GM21786 (cell line): ENCODE measurements at regions not wholly inside any gene's neighbourhood (a gene's known extent, or its start where the extent isn't known, plus 50 kb on each side); places are given as distances from the start of the nearest gene placed in this dataset.
"Not testable (repeated sequence)": the region's sequence is repeated elsewhere in the genome, so short reads cannot be mapped to it uniquely, and the experiment has no call there.

Experiments
- ATAC-seq: cut with Tn5 transposase; IDR thresholded peaks from one replicate; pipeline ENCODE4 v1.9.1; 2021; ENCODE audit not compliant: unreplicated experiment

DNA sequence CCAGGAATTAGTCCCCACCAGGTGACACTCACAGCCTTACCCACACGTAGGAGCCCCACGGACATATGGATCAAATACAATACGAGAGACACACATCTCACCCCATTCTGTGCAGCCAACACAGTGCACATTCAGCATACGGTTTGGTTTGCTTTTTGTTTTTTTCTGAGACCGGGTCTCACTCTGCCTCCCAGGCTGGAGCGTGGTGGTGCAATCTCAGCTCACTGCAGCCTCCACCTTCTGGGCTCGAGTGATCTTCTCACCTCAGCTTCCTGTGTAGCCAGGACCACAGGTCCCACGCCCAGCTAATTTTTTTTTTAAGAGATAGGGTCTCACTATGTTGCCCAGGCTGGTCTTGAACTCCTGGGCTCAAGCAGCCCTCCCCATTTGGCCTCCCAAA lies 102.8 kb downstream of the POTEB start:
- not testable (repeated sequence) for ATAC-seq

DNA sequence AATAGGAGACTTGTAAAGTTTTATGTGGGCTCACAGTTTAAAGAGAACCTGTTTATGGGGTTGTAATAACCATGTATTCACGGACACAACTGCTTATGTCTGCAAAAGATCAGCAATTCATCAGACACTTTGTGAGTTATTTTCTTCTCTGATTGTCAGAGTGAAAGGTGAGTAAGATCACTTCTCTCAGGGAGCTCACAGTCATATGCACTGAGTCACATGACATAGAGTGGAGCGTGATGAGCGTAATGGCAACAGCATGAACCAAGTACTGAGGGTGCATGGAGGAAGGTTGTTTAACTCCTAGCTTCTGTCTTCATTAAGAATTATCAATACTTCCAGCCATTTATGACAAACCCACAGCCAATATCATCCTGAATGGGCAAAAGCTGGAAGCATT lies 111.0 kb downstream of the POTEB start:
- ATAC-seq = not testable (repeated sequence)

DNA sequence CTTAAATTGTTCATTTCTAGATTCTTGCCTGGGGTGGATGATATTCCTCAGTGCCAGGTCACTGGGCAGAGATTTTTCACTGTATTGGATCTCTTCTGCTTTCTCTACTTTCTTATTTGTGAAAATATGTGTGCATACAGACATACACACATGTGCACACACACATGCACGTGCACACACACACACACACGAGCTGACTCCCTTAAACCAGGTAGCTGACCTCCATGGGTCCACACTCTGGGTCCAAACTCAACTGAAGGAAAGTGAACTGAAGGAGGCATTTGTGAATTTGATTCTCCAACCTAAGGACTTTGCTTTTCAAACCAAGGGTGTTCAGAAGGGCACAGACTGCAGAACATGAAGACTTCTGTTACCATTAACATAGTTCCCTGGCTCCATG lies 113.8 kb downstream of the POTEB start:
- not testable (repeated sequence) for ATAC-seq

DNA sequence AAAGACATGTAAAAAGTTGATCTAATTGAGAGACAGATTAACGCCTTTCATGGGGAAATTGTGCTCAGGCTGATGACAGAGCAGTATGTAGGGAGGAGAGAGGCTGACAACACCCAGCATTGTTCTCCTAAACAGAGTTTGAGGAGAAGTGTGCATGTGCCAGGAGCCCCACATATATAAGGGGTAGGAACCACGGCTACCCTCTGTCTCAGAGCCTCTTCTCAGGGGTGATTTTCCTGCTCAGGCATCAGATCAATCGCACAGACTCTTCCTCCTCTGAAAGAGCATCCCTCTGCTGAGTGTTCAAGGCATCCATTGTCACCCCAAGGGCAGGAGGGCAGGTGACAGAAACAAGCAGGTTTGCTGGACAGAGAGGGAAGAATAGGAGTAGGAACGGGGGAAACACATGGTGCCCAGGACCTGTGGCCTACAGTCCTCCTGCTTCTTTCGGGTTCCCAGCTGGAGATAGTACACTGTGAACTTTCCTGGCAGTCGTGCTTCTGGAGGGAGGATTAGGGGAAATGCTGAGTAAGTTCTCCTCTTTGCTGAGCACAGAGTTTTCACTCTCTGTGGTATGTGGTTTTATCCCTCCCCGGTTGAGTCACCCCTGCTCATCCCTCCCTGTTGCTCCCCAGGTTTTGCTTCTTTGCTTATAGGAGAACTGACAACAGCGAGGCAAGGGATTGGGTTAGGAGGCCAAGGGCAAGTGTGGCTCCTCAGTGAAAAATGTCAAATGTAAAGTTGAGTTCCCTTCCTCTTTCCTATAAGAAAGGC lies 117.1 kb downstream of the POTEB start:
- ATAC-seq = not testable (repeated sequence)

DNA sequence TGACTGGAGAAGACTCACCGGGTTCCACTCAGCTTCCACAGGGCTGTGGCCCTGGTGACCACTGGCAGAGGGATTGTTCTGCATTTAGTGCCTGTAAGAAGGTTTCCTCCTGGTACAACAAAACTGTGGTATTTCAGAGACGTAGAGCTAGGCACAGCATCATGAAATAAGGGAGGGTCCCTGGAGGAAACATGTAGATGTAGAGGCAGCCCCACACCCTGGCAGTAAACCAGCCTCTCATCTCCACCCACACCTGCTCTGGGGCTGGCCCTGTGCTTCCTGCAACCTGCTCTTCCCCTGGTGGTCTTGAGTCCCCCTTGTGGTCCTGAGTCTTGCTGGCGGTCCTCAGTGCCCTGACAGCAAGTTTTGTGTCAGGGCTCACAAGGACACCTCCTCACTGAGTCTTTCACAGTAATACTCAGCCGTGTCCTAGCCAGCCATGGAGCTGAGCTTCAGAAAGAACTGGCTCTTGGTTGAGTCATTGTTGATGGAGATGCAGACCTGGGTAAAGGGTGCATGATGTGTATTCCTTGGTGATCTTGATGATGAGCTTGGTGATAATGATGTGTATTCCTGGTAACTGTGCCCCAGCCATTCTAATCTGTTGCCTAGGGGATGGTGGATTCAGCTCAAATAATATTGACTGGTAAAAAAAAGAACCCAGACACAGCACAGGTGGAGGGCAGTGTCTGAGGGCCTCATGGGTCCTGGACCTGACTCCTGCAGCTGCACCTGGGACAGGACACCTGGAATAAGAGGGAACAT lies 118.0 kb downstream of the POTEB start:
- ATAC-seq = not testable (repeated sequence)

DNA sequence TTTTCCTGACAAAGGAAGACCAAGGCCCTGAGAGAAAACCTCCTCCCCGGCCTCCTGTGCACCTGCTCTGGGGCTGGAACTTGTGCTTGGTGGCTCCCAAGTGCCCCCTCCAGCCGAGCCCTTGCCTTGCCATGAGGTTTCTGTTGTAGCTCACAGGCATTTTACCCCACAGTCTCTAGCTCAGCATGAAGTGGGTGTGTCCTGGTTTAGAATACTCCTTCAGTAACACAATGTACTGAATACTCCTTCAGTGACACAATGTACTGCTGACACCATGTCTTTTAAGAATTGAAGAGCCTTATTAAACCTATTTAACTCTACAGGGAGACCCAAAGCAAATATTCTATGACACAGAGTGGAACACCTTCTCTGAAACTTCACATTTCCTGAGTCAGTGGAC lies 123.7 kb downstream of the POTEB start:
- ATAC-seq = not testable (repeated sequence)

DNA sequence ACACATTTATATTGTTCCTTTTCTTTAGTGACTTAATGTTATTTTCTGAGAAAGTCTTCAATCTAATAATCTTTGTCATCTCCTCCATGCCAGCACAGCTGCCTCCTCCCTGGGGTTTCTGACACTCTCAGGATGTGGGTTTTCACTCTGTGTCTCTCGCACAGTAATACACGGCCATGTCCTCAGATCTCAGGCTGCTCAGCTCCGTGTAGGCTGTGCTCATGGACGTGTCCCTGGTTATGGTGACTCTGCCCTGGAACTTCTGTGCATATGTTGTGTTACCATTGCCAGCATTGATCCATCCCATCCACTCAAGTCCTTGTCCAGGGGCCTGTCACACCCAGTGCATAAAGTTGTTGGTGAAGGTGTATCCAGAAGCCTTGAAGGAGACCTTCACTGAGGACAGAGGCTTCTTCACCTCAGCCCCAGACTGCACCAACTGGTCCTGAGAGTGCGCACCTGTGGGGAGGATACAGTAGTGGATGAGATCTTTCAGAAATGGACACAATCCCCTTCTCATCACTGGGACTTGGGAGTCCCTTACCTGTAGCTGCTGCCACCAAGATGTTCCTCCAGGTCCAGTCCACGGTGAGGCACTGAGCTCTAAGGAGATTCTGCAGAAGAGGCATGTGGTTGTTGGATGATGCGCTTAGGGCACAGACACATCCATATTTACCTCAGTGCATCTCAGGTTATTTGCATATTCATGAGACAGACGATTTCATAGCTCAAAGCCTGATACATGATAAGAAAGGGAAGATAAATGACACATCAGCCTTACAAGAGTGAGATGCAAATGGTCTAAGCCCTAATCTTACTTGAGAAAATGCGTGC lies 125.2 kb downstream of the POTEB start:
- not testable (repeated sequence) for ATAC-seq

DNA sequence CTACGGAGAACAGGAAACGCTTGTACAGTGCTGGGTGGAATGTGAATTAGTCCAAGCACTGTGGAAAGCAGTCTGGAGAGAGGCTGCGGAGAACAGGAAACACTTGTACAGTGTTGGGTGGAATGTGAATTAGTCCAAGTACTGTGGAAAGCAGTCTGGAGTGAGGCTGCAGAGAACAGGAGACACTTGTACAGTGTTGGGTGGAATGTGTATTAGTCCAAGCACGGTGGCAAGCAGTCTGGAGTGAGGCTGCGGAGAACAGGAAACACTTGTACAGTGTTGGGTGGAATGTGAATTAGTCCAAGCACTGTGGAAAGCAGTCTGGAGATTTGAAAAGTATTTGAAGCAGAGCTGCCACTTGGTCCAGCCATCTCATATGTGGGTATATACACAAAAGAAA lies 128.4 kb downstream of the POTEB start:
- not testable (repeated sequence) for ATAC-seq

DNA sequence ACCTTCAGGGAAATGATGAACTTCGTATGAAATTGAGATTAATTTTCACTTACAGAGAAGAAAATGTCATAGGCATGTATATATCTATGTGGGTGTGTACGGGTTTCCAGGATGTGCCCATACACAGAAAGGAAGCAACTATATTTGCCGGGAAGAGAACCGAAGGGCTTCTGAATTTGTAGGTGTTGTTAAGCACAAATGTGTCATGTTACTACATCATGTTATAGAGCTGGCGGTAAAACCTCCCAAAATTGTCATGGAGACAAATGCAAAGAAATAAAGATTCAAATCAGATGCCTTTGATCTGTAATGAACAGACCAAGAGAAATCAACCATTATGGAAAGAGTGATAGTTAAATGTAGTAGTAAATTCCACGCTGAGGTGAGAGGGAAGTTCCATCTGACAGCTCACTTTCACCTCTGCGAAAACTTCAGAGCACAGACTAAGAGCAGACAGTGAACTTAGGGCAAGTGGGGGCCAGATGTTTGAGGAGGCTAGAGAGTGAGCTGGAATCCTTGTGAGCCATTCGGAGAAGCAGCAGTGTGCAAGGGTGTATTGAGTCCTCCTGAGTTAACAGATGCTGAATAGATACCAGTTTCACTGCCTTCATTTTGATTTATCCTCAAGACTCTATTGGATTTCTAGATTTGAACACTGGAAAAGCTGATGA lies 133.2 kb downstream of the POTEB start:
- ATAC-seq = not testable (repeated sequence)

DNA sequence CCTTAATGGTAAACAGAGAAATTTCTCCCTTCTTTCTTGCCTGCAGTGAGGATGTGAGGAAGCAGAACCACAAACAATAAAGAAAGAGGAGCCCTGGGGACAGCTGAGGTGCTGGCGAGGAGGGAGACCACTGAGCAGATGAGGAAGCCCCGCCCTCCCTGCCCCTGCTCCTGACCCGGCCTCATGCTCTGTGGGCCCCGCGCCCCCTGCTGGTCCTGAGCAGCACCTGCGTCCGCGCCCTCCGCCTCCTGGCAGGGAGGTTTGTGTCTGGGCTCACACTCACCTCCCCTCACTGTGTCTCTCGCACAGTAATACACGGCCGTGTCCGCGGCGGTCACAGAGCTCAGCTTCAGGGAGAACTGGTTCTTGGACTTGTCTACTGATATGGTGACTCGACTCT lies 135.5 kb downstream of the POTEB start:
- peak; percentile 52 for ATAC-seq

DNA sequence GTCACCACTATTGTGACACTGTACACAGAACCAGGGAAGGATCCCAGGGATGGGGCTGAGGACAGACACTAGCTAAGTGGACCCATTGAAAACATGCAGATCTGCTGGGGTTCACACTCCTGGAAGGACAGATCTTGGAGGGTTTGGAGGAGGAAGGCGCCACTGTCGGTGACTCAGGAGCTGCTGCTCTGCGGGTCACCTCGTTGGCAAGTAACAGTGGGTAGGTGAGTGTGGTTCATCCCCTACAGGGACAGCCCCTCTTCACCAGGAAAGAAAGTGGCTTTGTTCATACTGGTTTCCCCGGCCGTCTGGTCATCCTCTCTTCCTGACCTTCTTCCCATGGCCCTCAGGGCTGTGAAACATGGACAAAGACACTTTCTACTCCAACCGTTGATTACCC lies 139.5 kb downstream of the POTEB start:
- ATAC-seq = not testable (repeated sequence)

DNA sequence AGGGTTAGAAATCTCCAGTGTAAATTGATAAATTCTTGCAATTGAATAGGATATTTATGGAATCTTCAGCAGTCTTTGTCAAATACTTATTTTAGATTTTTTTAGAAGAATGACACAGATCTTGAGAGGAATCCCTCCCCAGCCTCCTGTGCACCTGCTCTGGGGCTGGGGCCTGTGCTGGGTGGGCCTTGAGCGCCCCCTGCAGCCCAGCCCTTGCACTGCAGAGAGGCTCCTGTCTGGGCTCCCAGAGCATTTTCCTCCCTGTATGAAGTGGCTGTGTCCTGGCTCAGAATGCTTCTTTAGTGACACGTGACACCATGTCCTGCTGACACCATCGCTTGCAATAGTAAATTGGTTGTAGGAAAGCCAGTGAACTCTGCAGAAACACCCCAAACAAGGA lies 141.1 kb downstream of the POTEB start:
- not testable (repeated sequence) for ATAC-seq

DNA sequence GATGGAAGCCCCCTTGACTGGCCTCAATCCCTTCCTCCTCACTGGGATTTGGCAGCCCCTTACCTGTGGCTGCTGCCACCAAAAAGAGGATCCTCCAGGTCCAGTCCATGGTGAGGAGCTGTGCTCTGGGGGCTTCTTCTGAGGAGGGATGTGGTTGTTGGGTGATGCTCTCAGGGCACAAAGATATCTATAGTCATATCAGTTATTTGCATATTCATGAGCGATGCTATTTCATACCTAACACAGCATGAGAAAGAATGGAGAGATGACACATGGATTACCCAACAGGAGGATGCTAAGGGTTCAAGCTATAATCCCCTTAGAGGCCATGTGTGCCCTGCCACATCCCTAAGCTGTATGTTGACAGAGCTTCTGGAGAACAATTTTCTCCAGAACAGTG lies 141.7 kb downstream of the POTEB start:
- not testable (repeated sequence) for ATAC-seq

DNA sequence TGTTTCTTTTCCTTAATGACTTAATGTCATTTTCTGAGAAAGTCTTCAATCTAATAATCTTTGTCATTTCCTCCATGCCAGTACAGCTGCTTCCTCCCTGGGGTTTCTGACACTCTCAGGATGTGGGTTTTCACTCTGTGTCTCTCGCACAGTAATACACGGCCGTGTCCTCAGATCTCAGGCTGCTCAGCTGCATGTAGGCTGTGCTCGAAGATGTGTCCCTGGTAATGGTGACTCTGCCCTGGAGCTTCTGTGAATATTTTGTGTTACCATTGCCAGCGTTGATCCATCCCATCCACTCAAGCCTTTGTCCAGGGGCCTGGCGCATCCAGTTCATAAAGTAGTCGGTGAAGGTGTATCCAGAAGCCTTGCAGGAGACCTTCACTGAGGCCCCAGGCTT lies 142.2 kb downstream of the POTEB start:
- not testable (repeated sequence) for ATAC-seq

DNA sequence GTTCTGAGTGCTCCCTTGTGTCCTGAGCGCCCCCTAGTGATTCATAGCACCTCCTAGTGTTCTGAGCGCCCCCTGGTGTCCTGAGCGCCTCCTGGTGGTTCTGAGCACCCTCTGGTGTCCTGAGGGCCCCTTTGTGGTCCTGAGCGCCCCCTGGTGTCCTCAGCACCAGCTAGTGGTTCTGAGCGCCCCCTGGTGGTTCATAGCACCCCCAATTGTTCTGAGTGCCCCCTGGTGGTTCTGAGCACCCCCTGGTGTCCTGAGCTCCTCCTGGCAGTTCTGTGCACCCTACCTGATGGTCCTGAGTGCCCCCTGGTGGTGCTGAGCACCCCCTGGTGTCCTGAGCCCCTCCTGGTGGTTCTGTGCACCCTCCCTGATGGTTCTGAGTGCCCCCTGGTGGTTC lies 146.0 kb downstream of the POTEB start:
- peak; percentile 47 for ATAC-seq

DNA sequence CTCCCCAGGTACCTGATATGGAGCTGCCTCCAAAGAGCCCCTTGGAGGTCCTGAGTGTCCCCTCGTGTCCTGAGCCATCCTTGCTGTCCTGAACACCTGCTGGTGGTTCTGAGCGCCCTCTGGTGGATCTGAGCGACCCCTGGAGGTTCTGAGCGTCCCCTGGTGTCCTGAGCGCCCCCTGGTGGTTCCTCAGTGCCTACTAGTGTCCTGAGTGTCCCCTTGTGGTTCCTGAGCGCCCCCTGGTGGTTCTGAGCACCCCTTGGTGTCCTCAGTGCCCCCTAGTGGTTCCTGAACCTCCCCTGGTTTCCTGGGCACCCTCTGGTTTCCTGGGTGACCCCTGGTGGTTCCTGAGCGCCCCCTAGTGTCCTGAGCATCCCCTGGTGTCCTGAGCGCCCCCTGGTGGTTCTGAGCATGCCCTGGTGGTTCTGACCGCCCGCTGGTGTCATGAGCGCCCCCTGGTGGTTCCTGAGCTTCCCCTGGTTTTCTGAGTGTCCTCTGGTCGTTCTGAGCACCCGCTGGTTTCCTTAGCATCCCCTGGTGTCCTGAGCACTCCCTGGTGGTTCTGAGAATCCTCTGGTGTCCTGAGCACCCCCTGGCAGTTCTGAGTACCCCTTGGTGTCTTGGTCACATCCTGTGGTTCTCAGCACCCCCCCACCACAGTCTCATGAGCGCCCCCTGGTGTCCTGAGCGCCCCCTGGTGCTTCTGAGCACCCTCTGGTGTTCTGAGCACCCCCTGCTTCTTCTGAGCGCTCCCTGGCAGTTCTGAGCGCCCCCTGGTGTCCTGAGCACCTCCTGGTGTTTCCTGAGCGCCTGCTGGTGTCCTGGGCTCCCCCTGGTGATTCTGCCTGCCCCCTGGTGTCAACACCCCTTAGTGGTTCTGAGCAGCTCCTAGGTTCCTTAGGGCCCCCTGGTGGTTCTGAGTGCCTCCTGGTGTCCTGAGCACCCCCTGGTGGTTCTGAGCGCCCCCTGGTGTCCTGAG lies 146.8 kb downstream of the POTEB start:
- peak; percentile 64 for ATAC-seq

DNA sequence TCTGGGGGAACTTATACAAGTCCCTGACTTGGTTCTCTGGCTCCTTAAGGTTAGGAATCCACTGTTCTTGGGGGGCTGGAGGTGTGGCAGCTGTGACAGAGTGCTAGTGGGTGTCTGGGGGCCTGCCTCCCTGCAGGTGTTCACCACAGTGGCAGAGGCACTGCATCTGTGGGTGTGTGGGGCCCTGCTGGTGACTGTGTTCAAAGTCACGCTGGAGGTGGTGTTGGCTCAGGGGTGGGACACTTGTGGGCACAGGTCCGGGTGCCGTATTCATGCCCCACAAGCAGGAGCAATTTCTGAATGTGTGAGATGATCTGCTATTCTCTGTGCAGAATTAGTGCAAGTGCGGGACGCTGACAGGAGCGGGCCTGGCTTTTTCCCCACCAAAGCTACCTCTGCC lies 152.5 kb downstream of the POTEB start:
- not testable (repeated sequence) for ATAC-seq

DNA sequence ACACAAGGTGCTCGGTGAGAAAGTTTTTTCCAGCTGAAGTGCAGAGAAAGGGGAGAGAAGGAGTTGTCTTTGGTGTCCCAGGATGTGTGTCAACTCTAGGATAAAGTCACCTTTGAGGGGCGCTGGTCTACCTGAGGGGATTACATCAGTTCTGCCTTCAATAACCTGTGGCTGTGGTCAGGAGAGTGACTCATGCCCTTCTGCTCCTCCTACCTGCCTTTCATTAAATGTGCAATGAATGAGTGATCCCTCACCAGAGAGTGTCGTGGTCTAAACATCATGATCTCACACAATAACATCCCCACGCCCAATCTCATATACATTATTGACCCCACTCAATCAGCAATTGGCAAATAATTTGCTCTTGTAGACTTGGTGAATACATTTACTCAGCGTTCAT lies 156.4 kb downstream of the POTEB start:
- ATAC-seq = not testable (repeated sequence)

DNA sequence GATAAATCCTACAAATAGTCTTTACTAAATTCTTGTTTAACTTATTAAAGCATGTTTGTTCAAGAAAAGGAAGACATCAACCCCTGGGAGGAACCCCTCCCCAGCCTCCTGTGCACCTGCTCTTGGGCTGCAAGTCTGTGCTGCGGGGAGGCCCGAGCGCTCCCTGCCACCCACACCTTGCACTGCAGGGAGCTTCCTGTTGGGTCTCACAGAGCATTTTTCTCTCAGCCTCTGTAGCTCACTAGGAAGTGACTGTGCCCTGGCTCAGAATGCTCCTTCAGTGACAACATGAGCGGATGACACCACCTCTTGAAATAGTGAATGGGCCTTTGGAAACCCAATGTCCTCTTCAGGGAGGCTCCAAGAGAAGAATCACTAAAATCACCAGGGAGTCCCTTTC lies 158.8 kb downstream of the POTEB start:
- ATAC-seq = peak; percentile 72

DNA sequence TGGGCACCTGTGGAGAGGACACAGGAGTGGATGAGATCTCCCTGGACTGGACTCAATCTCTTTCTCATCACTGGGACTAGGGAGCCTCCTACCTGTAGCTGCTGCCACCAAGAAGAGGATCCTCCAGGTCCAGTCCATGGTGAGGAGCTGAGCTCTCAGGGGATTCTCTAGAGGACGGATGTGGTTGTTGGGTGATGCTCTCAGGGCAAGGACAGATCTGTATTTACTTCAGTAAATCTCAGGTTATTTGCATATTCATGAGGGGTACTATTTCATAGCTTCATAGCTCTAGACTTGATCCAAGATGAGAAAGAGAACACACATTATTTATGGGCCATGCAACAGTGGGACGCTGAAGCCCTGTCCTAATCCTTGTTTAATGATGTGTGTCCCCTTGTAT lies 159.4 kb downstream of the POTEB start:
- peak; percentile 65 for ATAC-seq
